HepG2 (cell line): ENCODE measurements at regions not wholly inside any gene's neighbourhood (a gene's known extent, or its start where the extent isn't known, plus 50 kb on each side); places are given as distances from the start of the nearest gene placed in this dataset.

Source experiments
- ATAC-seq: fragments of 200-7000 bp; cut with Tn5 transposase; 3 replicates; pipeline ENCODE4 v1.9.1; 2020; ENCODE audit warnings: mild to moderate bottlenecking, moderate library complexity
- BruUV-seq: library from RNA; stranded (reverse); fragments of 400-500 nt; replicated peaks from 2 replicates; lab custom pipeline; 2021; lab: Mats Ljungman, UMichigan
- CTCF ChIA-PET: fragments of 300-600 bp; formaldehyde crosslinking; extraction: SDS; loops from one replicate; lab custom pipeline; 2021; ENCODE audit warnings: low total read pairs, inconsistent platforms, low intra/inter-chr PET ratio; lab: Yijun Ruan, JAX
- POLR2A ChIA-PET: fragments of 350-600 bp; sonication (Branson Sonifier 250); formaldehyde crosslinking; loops from one replicate; lab custom pipeline; 2020; ENCODE audit warnings: antibody characterized with exemption, inconsistent platforms; lab: Yijun Ruan, JAX
- DNase-seq: peaks from one replicate; pipeline ENCODE4 v3.0.0-alpha.2; 2015; ENCODE audit warnings: low spot score
- FAIRE-seq: peaks from 3 replicates; lab custom pipeline; 2011; peaks lifted over from hg19 to GRCh38; lab: Jason Lieb, UNC
- H2AFZ ChIP-seq: one replicate; pipeline ENCODE4 v1.6.1; 2011; ENCODE audit warnings: low read length, inconsistent platforms
- H3K27ac ChIP-seq: fragments of 300-600 bp; 3 replicates; pipeline ENCODE4 v1.8.0; 2011; ENCODE audit warnings: mixed run types, mild to moderate bottlenecking, mixed read lengths, low read length, inconsistent platforms; ENCODE audit not compliant: insufficient read depth; ENCODE audit errors: extremely low read length
- H3K27me3 ChIP-seq, 2 experiments: fragments of 200-600 bp in 1 of 2; 2 replicates in 1 of 2; 3 replicates in 1 of 2; pipeline versions ENCODE4 v1.6.0 to v1.8.0; 2011; ENCODE audit warnings: low read length in 2 of 2, mild to moderate bottlenecking in 2 of 2, moderate library complexity in 2 of 2, inconsistent platforms in 1 of 2; ENCODE audit not compliant: insufficient read depth in 2 of 2, control insufficient read depth in 1 of 2
- H3K36me3 ChIP-seq, 2 experiments: fragments of 200-600 bp in 1 of 2; replicated peaks in 1 of 2; 2 replicates in 1 of 2; 3 replicates in 1 of 2; pipeline versions ENCODE4 v1.5.1 to v1.8.0; 2011; ENCODE audit warnings: low read length in 2 of 2, inconsistent platforms in 1 of 2; ENCODE audit not compliant: insufficient read depth in 2 of 2, control insufficient read depth in 1 of 2
- H3K4me1 ChIP-seq: 2 replicates; pipeline ENCODE4 v1.5.1; 2012; ENCODE audit warnings: low read length, inconsistent platforms; ENCODE audit not compliant: insufficient read depth
- H3K4me2 ChIP-seq: 2 replicates; pipeline ENCODE4 v1.6.0; 2011; ENCODE audit warnings: low read depth, low read length, inconsistent platforms
- H3K4me3 ChIP-seq, 3 experiments: fragments of 200-600 bp in 1 of 3; sonication (generic), shearing (Covaris generic) in 1 of 3; replicated peaks in 1 of 3; 2 replicates each; pipeline ENCODE4 v1.5.1; 2011 to 2016; ENCODE audit warnings: low read length in 3 of 3, inconsistent platforms in 2 of 3, low read depth in 2 of 3, mild to moderate bottlenecking in 2 of 3, control low read depth in 1 of 3, mixed read lengths in 1 of 3; ENCODE audit not compliant: insufficient read depth in 1 of 3
- H3K79me2 ChIP-seq: one replicate; pipeline ENCODE4 v1.6.1; 2011; ENCODE audit warnings: low read length, inconsistent platforms; ENCODE audit not compliant: insufficient read depth
- H3K9ac ChIP-seq: 2 replicates; pipeline ENCODE4 v1.6.0; 2011; ENCODE audit warnings: mild to moderate bottlenecking, low read depth, low read length, inconsistent platforms; ENCODE audit not compliant: insufficient read depth
- H3K9me3 ChIP-seq: 2 replicates; pipeline ENCODE4 v1.5.1; 2012; ENCODE audit warnings: mild to moderate bottlenecking, low read length
- H4K20me1 ChIP-seq: 2 replicates; pipeline ENCODE4 v1.6.0; 2011; ENCODE audit warnings: inconsistent platforms, mild to moderate bottlenecking, low read length, moderate library complexity; ENCODE audit not compliant: insufficient read depth
- FOXJ3 ChIP-seq: sonication (generic); formaldehyde crosslinking; IDR thresholded peaks from 2 replicates; pipeline ENCODE4 v1.4.0; 2020; ENCODE audit warnings: missing genetic modification reagents, mild to moderate bottlenecking, borderline replicate concordance
- MED8 ChIP-seq: sonication (generic); formaldehyde crosslinking; IDR thresholded peaks from 2 replicates; pipeline ENCODE4 v1.8.1; 2023; ENCODE audit warnings: mild to moderate bottlenecking, missing genetic modification reagents; ENCODE audit not compliant: insufficient replicate concordance
- MLLT10 ChIP-seq: sonication (generic); formaldehyde crosslinking; IDR thresholded peaks from 2 replicates; pipeline ENCODE4 v1.4.0; 2020; ENCODE audit warnings: missing genetic modification reagents
- RBM22 ChIP-seq: fragments of 200-400 bp; formaldehyde crosslinking; optimal IDR thresholded peaks from 2 replicates; pipeline ENCODE3; 2017; ENCODE audit warnings: mild to moderate bottlenecking, low read length, moderate library complexity
- RXRA ChIP-seq: sonication (generic); formaldehyde crosslinking; IDR thresholded peaks from 2 replicates; pipeline ENCODE4 v1.5.1; 2020; ENCODE audit warnings: missing genetic modification reagents
- SATB2 ChIP-seq: sonication (generic); formaldehyde crosslinking; IDR thresholded peaks from 2 replicates; pipeline ENCODE4 v1.5.0; 2020; ENCODE audit warnings: missing genetic modification reagents
- TERF1 ChIP-seq: sonication (generic); formaldehyde crosslinking; IDR thresholded peaks from 2 replicates; pipeline ENCODE4 v1.8.0; 2022; ENCODE audit warnings: mild to moderate bottlenecking, missing genetic modification reagents, moderate library complexity
- THYN1 ChIP-seq: sonication (generic); formaldehyde crosslinking; IDR thresholded peaks from 2 replicates; pipeline ENCODE4 v1.8.1; 2023; ENCODE audit warnings: low read depth, mild to moderate bottlenecking, moderate library complexity, missing genetic modification reagents, borderline replicate concordance
- UBTF ChIP-seq: sonication (generic); formaldehyde crosslinking; IDR thresholded peaks from 2 replicates; pipeline ENCODE4 v1.4.0; 2020; ENCODE audit warnings: mild to moderate bottlenecking, missing genetic modification reagents
- ZNF333 ChIP-seq: sonication (generic); formaldehyde crosslinking; IDR thresholded peaks from 2 replicates; pipeline ENCODE4 v1.4.0; 2020; ENCODE audit warnings: mild to moderate bottlenecking, missing genetic modification reagents, borderline replicate concordance
- ZNF350 ChIP-seq: sonication (generic); formaldehyde crosslinking; IDR thresholded peaks from 2 replicates; pipeline ENCODE4 v1.4.0; 2020; ENCODE audit warnings: mild to moderate bottlenecking, low read depth, missing genetic modification reagents, borderline replicate concordance
- ZNF446 ChIP-seq: sonication (generic); formaldehyde crosslinking; IDR thresholded peaks from 2 replicates; pipeline ENCODE4 v1.5.0; 2020; ENCODE audit warnings: mild to moderate bottlenecking, missing genetic modification reagents
- ZNF512 ChIP-seq: sonication (generic); formaldehyde crosslinking; IDR thresholded peaks from 2 replicates; pipeline ENCODE4 v1.4.0; 2020; ENCODE audit warnings: mild to moderate bottlenecking, missing genetic modification reagents
- ZNF782 ChIP-seq: sonication (generic); formaldehyde crosslinking; IDR thresholded peaks from 2 replicates; pipeline ENCODE4 v1.4.0; 2020; ENCODE audit warnings: missing genetic modification reagents, mild to moderate bottlenecking, borderline replicate concordance
- ZNF883 ChIP-seq: sonication (generic); formaldehyde crosslinking; IDR thresholded peaks from 2 replicates; pipeline ENCODE4 v1.5.1; 2020; ENCODE audit warnings: mild to moderate bottlenecking, missing genetic modification reagents; ENCODE audit errors: not compliant biosample characterization
- ZSCAN31 ChIP-seq: sonication (generic); formaldehyde crosslinking; IDR thresholded peaks from 2 replicates; pipeline ENCODE4 v1.5.0; 2020; ENCODE audit warnings: low read depth, mild to moderate bottlenecking, missing genetic modification reagents
- WGBS: methylation state at CpG from one replicate; pipeline ENCODE4 v1.1.6; 2017; ENCODE audit warnings: low lambda C conversion rate; 5-methylcytosine and 5-hydroxymethylcytosine counted together
- in situ Hi-C: cut with HindIII; loops from 2 replicates; pipeline ENCODE4 v1.10.0; 2017; ENCODE audit warnings: low pct_unique_long_range_greater_than_20kb; ENCODE audit not compliant: extremely low pct_ligation_motif_present
- intact Hi-C: fragments of 100-400 bp; cut with micrococcal nuclease; formaldehyde crosslinking; loops from one replicate; pipeline ENCODE4 v1.10.0; 2022; ENCODE audit not compliant: unreplicated experiment
- TF ChIP-seq, protein P1 (sequence below): fragments of 450-650 bp; IDR thresholded peaks from 2 replicates; pipeline ENCODE4 v1.6.1; 2016

DNA sequence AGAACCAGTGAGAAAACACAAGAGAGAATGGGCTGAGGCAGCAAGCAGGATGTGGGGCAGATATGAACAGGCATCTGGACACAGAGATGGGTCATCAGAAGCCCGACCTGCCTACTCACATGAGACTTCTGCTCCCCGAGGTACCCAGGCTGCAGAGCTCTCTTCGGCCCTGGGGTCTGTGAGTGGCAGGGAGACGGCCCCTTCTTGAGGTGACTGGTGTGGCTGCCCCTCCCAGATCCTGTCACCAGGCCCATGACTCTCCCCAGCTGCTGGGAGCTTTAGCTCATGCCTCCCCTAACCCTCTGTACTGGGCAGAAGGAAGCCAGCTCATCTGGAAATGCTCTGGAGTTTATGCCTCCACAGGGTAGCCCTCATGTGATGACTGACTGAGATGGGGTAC, 157.6 kb upstream of the PCBD1 start:
- intact Hi-C loops = no loop called here
- ChIA-PET POLR2A (no interaction called here), CTCF (no interaction called here)
- DNase-seq (no peak), ATAC-seq (no peak), FAIRE-seq (no peak)
- no peaks in the 10 kb centered on the region for H3K36me3 ChIP-seq
- no peaks in the 10 kb centered on the region for H3K9me3 ChIP-seq
- H3K27me3 ChIP-seq = peaks cover 11 to 69% of the 10 kb centered on the region in 2 experiments; a peak in 4 of 5 replicates
- no TSS peak for BruUV-seq
- no CpG with 5 or more reads among the region's 4 CpGs for WGBS
- no peak overlapping the region for H3K9ac ChIP-seq
- H3K79me2 ChIP-seq = no peaks in the 10 kb centered on the region
- H3K4me2 ChIP-seq = no peak overlapping the region
- no peak overlapping the region for H3K27ac ChIP-seq
- in situ Hi-C loops = no loop called here
- H3K4me3 ChIP-seq = no peak overlapping the region
- H2AFZ ChIP-seq = no peak overlapping the region
- no peaks in the 10 kb centered on the region for H4K20me1 ChIP-seq
- H3K4me1 ChIP-seq = no peaks in the 10 kb centered on the region
- TF ChIP-seq TERF1 (no peak), THYN1 (CRISPR knock-in tag) (no peak), ZNF883 (no peak), FOXJ3 (CRISPR knock-in tag) (no peak), ZNF333 (CRISPR knock-in tag) (no peak), SATB2 (CRISPR knock-in tag) (no peak), ZNF446 (CRISPR knock-in tag) (no peak), RBM22 (no peak), MED8 (CRISPR knock-in tag) (no peak), ZNF512 (CRISPR knock-in tag) (no peak), ZSCAN31 (CRISPR knock-in tag) (no peak), RXRA (no peak), UBTF (CRISPR knock-in tag) (no peak), ZNF350 (no peak), MLLT10 (CRISPR knock-in tag) (no peak), ZNF782 (no peak)
- TF ChIP-seq, protein P1, sequence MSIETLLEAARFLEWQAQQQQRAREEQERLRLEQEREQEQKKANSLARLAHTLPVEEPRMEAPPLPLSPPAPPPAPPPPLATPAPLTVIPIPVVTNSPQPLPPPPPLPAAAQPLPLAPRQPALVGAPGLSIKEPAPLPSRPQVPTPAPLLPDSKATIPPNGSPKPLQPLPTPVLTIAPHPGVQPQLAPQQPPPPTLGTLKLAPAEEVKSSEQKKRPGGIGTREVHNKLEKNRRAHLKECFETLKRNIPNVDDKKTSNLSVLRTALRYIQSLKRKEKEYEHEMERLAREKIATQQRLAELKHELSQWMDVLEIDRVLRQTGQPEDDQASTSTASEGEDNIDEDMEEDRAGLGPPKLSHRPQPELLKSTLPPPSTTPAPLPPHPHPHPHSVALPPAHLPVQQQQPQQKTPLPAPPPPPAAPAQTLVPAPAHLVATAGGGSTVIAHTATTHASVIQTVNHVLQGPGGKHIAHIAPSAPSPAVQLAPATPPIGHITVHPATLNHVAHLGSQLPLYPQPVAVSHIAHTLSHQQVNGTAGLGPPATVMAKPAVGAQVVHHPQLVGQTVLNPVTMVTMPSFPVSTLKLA = no peak
